ENCODE measurements at regions not wholly inside any gene's neighbourhood (a gene's known extent, or its start where the extent isn't known, plus 50 kb on each side); places are given as distances from the start of the nearest gene placed in this dataset.

- no peak for DNase-seq
Observed at GRCh38 chr14:89625731-89626232, 208.7 kb upstream of the FOXN3 start.

- DNase-seq, result no peak
Observed at GRCh38 chr14:89625244-89625713, 208.2 kb upstream of the FOXN3 start.

- no peak for DNase-seq
Observed at GRCh38 chr14:89624500-89625156, 207.6 kb upstream of the FOXN3 start.

GRCh38 chr14:89621791-89622638 is 205.0 kb upstream of the FOXN3 start:
- no peak for DNase-seq

GRCh38 chr14:89621009-89621421 is 204.0 kb upstream of the FOXN3 start:
- DNase-seq, result peak; percentile 65

- DNase-seq, result no peak
Observed at GRCh38 chr14:89620436-89620835, 203.4 kb upstream of the FOXN3 start.

GRCh38 chr14:89619596-89619995 is 202.6 kb upstream of the FOXN3 start:
- no peak for DNase-seq

- peak; percentile 70 for DNase-seq
Observed at GRCh38 chr14:89618811-89619551, 201.9 kb upstream of the FOXN3 start.

GRCh38 chr14:89618330-89618708 is 201.3 kb upstream of the FOXN3 start:
- DNase-seq, result no peak

- peak; percentile 38 for DNase-seq
Observed at GRCh38 chr14:89617481-89618329, 200.7 kb upstream of the FOXN3 start.

GRCh38 chr14:89616852-89617341 is 199.9 kb upstream of the FOXN3 start:
- DNase-seq, result peak; percentile 84

GRCh38 chr14:89616425-89616824 is 199.4 kb upstream of the FOXN3 start:
- no peak for DNase-seq

GRCh38 chr14:89615421-89615820 is 198.4 kb upstream of the FOXN3 start:
- no peak for DNase-seq

GRCh38 chr14:89614009-89614691 is 197.1 kb upstream of the FOXN3 start:
- no peak for DNase-seq

GRCh38 chr14:89613260-89614008 is 196.4 kb upstream of the FOXN3 start:
- no peak for DNase-seq

- DNase-seq, result no peak
Observed at GRCh38 chr14:89609500-89610100, 192.6 kb upstream of the FOXN3 start.

GRCh38 chr14:89607453-89607852 is 190.4 kb upstream of the FOXN3 start:
- no peak for DNase-seq

- DNase-seq, result no peak
Observed at GRCh38 chr14:89603938-89604480, 187.0 kb upstream of the FOXN3 start.

- no peak for DNase-seq
Observed at GRCh38 chr14:89600950-89601826, 184.2 kb upstream of the FOXN3 start.

All from CD4-positive, alpha-beta T cell treated with Interleukin-15 for 1 hour (primary cell).